ENCODE measurements at regions not wholly inside any gene's neighbourhood (a gene's known extent, or its start where the extent isn't known, plus 50 kb on each side); places are given as distances from the start of the nearest gene placed in this dataset.

- Histone ChIP-seq H3K4me1 (ENCODE audit: control insufficient read depth in 2 of 2, insufficient read depth in 2 of 2, low read length in 2 of 2) (no peaks in the 10 kb centered on the region), H3K9ac (ENCODE audit: low read depth in 1 of 2, low read length in 2 of 2) (no peak overlapping the region), H3K36me3 (ENCODE audit: control insufficient read depth in 2 of 2, insufficient read depth in 2 of 2, low read length in 2 of 2) (no peaks in the 10 kb centered on the region), H3K9me3 (ENCODE audit: control insufficient read depth in 2 of 2, low read length in 2 of 2) (no peaks in the 10 kb centered on the region), H3K27ac (ENCODE audit: low read depth in 2 of 2, low read length in 2 of 2) (no peak overlapping the region), H3K4me3 (ENCODE audit: low read length in 2 of 2) (no peak overlapping the region), H3K27me3 (ENCODE audit: control insufficient read depth in 2 of 2, insufficient read depth in 2 of 2, low read length in 2 of 2) (no peaks in the 10 kb centered on the region)
Measured at GRCh38 chr2:136342138-136342537, 224.2 kb upstream of the CXCR4 start.

GRCh38 chr2:136334967-136335366 is 217.0 kb upstream of the CXCR4 start:
- H3K36me3 ChIP-seq (ENCODE audit: control insufficient read depth in 2 of 2, insufficient read depth in 2 of 2, low read length in 2 of 2), result no peaks in the 10 kb centered on the region
- no peak overlapping the region for H3K9ac ChIP-seq (ENCODE audit: low read depth in 1 of 2, low read length in 2 of 2)
- H3K27ac ChIP-seq (ENCODE audit: low read depth in 2 of 2, low read length in 2 of 2), result no peak overlapping the region
- H3K9me3 ChIP-seq (ENCODE audit: control insufficient read depth in 2 of 2, low read length in 2 of 2), result no peaks in the 10 kb centered on the region
- H3K4me3 ChIP-seq (ENCODE audit: low read length in 2 of 2), result no peak overlapping the region
- H3K4me1 ChIP-seq (ENCODE audit: control insufficient read depth in 2 of 2, insufficient read depth in 2 of 2, low read length in 2 of 2), result no peaks in the 10 kb centered on the region
- H3K27me3 ChIP-seq (ENCODE audit: control insufficient read depth in 2 of 2, insufficient read depth in 2 of 2, low read length in 2 of 2), result no peaks in the 10 kb centered on the region

DNA sequence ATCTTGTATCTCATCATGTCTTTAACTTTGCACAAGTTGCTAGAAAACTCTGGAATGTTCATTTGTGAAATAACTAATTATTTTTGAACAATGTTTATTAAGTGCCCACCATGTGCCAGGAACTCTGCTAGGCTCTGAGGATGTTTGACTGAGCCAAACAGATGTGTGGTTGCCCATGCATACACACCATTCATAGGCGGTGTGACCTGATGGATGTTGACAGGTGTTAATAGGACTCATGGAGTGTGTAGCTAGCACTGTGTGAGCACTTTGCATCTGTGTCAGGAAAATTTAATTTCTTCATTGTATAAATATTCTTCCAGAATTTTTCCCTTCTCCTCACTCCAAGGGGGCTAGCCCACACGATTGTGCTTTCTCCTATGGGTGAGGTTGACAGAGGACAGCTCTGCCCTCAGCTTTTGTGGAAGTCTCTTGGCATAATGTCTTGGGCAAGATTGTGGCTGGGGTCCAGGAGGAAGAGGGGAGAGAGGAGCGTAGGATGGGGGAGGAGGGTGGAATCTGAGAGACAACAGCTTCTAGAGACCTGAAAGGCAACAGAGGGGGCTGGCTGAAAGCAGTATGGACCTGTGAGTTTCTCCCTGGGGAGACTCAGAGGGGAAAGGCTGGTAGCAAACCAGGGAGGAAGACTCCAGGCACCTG is 214.6 kb upstream of the CXCR4 start:
- no peak overlapping the region for H3K27ac ChIP-seq (ENCODE audit: low read depth in 2 of 2, low read length in 2 of 2)
- H3K9ac ChIP-seq (ENCODE audit: low read depth in 1 of 2, low read length in 2 of 2), result no peak overlapping the region
- no peaks in the 10 kb centered on the region for H3K9me3 ChIP-seq (ENCODE audit: control insufficient read depth in 2 of 2, low read length in 2 of 2)
- no peaks in the 10 kb centered on the region for H3K27me3 ChIP-seq (ENCODE audit: control insufficient read depth in 2 of 2, insufficient read depth in 2 of 2, low read length in 2 of 2)
- no peaks in the 10 kb centered on the region for H3K36me3 ChIP-seq (ENCODE audit: control insufficient read depth in 2 of 2, insufficient read depth in 2 of 2, low read length in 2 of 2)
- H3K4me1 ChIP-seq (ENCODE audit: control insufficient read depth in 2 of 2, insufficient read depth in 2 of 2, low read length in 2 of 2), result no peaks in the 10 kb centered on the region
- no peak overlapping the region for H3K4me3 ChIP-seq (ENCODE audit: low read length in 2 of 2)

DNA sequence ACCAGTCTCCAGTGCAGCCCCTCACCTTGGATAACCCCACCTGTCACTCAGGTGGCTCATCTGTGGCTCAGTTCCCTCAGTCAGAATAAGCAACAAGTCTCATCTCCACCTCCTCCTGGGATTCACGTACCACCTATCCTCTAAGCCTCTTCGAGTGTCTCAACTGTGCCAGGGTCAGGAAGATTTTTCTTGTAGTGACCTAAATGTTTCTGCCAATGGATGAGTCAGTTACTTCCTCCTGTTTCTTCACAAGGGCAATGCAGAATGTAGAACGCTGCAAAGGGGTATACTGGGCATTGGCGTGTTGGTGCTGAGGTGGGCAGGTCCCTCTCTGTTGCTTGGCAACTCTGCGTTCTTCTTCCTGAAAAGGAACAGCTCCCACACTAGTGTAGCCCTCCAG is 213.3 kb upstream of the CXCR4 start:
- no peaks in the 10 kb centered on the region for H3K4me1 ChIP-seq (ENCODE audit: control insufficient read depth in 2 of 2, insufficient read depth in 2 of 2, low read length in 2 of 2)
- no peak overlapping the region for H3K27ac ChIP-seq (ENCODE audit: low read depth in 2 of 2, low read length in 2 of 2)
- H3K9me3 ChIP-seq (ENCODE audit: control insufficient read depth in 2 of 2, low read length in 2 of 2), result no peaks in the 10 kb centered on the region
- H3K36me3 ChIP-seq (ENCODE audit: control insufficient read depth in 2 of 2, insufficient read depth in 2 of 2, low read length in 2 of 2), result no peaks in the 10 kb centered on the region
- no peak overlapping the region for H3K4me3 ChIP-seq (ENCODE audit: low read length in 2 of 2)
- H3K27me3 ChIP-seq (ENCODE audit: control insufficient read depth in 2 of 2, insufficient read depth in 2 of 2, low read length in 2 of 2), result no peaks in the 10 kb centered on the region
- no peak overlapping the region for H3K9ac ChIP-seq (ENCODE audit: low read depth in 1 of 2, low read length in 2 of 2)

GRCh38 chr2:136328207-136328795 is 210.4 kb upstream of the CXCR4 start:
- H3K9ac ChIP-seq (ENCODE audit: low read depth in 1 of 2, low read length in 2 of 2), result no peak overlapping the region
- no peaks in the 10 kb centered on the region for H3K36me3 ChIP-seq (ENCODE audit: control insufficient read depth in 2 of 2, insufficient read depth in 2 of 2, low read length in 2 of 2)
- H3K9me3 ChIP-seq (ENCODE audit: control insufficient read depth in 2 of 2, low read length in 2 of 2), result no peaks in the 10 kb centered on the region
- no peaks in the 10 kb centered on the region for H3K4me1 ChIP-seq (ENCODE audit: control insufficient read depth in 2 of 2, insufficient read depth in 2 of 2, low read length in 2 of 2)
- no peaks in the 10 kb centered on the region for H3K27me3 ChIP-seq (ENCODE audit: control insufficient read depth in 2 of 2, insufficient read depth in 2 of 2, low read length in 2 of 2)
- H3K4me3 ChIP-seq (ENCODE audit: low read length in 2 of 2), result no peak overlapping the region
- H3K27ac ChIP-seq (ENCODE audit: low read depth in 2 of 2, low read length in 2 of 2), result peak overlapping the region in 1 of 2 donors; percentile 50

GRCh38 chr2:136327162-136327852 is 209.4 kb upstream of the CXCR4 start:
- Histone ChIP-seq H3K4me1 (ENCODE audit: control insufficient read depth in 2 of 2, insufficient read depth in 2 of 2, low read length in 2 of 2) (no peaks in the 10 kb centered on the region), H3K27me3 (ENCODE audit: control insufficient read depth in 2 of 2, insufficient read depth in 2 of 2, low read length in 2 of 2) (no peaks in the 10 kb centered on the region), H3K4me3 (ENCODE audit: low read length in 2 of 2) (peak overlapping the region in 1 of 2 donors; percentile 5), H3K9me3 (ENCODE audit: control insufficient read depth in 2 of 2, low read length in 2 of 2) (no peaks in the 10 kb centered on the region), H3K36me3 (ENCODE audit: control insufficient read depth in 2 of 2, insufficient read depth in 2 of 2, low read length in 2 of 2) (no peaks in the 10 kb centered on the region), H3K27ac (ENCODE audit: low read depth in 2 of 2, low read length in 2 of 2) (peak overlapping the region; percentile 44 to 50), H3K9ac (ENCODE audit: low read depth in 1 of 2, low read length in 2 of 2) (no peak overlapping the region)

DNA sequence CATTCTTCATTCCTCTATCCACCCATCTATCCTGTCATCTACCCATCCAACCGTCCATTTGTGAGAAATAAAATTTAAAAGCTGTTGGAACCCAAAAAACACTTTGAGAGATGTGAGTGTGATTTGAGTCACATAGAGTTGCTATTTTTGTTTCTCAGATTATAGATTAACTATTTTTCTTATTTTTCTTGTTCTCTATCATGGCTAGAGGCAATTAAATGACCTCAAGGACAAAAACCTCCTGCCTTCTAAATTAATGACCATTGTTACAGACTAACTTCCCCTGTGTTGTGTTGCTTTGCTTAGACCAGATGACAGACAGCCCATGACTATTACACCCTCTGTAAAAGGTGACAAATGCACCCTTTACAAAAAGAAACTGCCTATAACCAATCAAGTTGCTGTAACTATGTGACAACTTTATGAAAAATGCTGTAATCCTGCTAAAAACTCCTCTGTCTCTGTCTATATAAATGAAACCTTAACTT is 207.9 kb upstream of the CXCR4 start:
- Histone ChIP-seq H3K9me3 (ENCODE audit: control insufficient read depth in 2 of 2, low read length in 2 of 2) (no peaks in the 10 kb centered on the region), H3K4me1 (ENCODE audit: control insufficient read depth in 2 of 2, insufficient read depth in 2 of 2, low read length in 2 of 2) (no peaks in the 10 kb centered on the region), H3K27me3 (ENCODE audit: control insufficient read depth in 2 of 2, insufficient read depth in 2 of 2, low read length in 2 of 2) (no peaks in the 10 kb centered on the region), H3K9ac (ENCODE audit: low read depth in 1 of 2, low read length in 2 of 2) (no peak overlapping the region), H3K27ac (ENCODE audit: low read depth in 2 of 2, low read length in 2 of 2) (no peak overlapping the region), H3K4me3 (ENCODE audit: low read length in 2 of 2) (no peak overlapping the region), H3K36me3 (ENCODE audit: control insufficient read depth in 2 of 2, insufficient read depth in 2 of 2, low read length in 2 of 2) (no peaks in the 10 kb centered on the region)

- H3K4me1 ChIP-seq (ENCODE audit: control insufficient read depth in 2 of 2, insufficient read depth in 2 of 2, low read length in 2 of 2), result no peaks in the 10 kb centered on the region
- no peak overlapping the region for H3K4me3 ChIP-seq (ENCODE audit: low read length in 2 of 2)
- H3K27me3 ChIP-seq (ENCODE audit: control insufficient read depth in 2 of 2, insufficient read depth in 2 of 2, low read length in 2 of 2), result no peaks in the 10 kb centered on the region
- H3K9ac ChIP-seq (ENCODE audit: low read depth in 1 of 2, low read length in 2 of 2), result no peak overlapping the region
- no peaks in the 10 kb centered on the region for H3K9me3 ChIP-seq (ENCODE audit: control insufficient read depth in 2 of 2, low read length in 2 of 2)
- no peak overlapping the region for H3K27ac ChIP-seq (ENCODE audit: low read depth in 2 of 2, low read length in 2 of 2)
- H3K36me3 ChIP-seq (ENCODE audit: control insufficient read depth in 2 of 2, insufficient read depth in 2 of 2, low read length in 2 of 2), result no peaks in the 10 kb centered on the region
Measured at GRCh38 chr2:136324966-136325365, 207.0 kb upstream of the CXCR4 start.

GRCh38 chr2:136323935-136324334 is 206.0 kb upstream of the CXCR4 start:
- no peaks in the 10 kb centered on the region for H3K27me3 ChIP-seq (ENCODE audit: control insufficient read depth in 2 of 2, insufficient read depth in 2 of 2, low read length in 2 of 2)
- H3K9ac ChIP-seq (ENCODE audit: low read depth in 1 of 2, low read length in 2 of 2), result no peak overlapping the region
- no peaks in the 10 kb centered on the region for H3K9me3 ChIP-seq (ENCODE audit: control insufficient read depth in 2 of 2, low read length in 2 of 2)
- no peak overlapping the region for H3K27ac ChIP-seq (ENCODE audit: low read depth in 2 of 2, low read length in 2 of 2)
- H3K36me3 ChIP-seq (ENCODE audit: control insufficient read depth in 2 of 2, insufficient read depth in 2 of 2, low read length in 2 of 2), result no peaks in the 10 kb centered on the region
- H3K4me1 ChIP-seq (ENCODE audit: control insufficient read depth in 2 of 2, insufficient read depth in 2 of 2, low read length in 2 of 2), result no peaks in the 10 kb centered on the region
- H3K4me3 ChIP-seq (ENCODE audit: low read length in 2 of 2), result no peak overlapping the region

DNA sequence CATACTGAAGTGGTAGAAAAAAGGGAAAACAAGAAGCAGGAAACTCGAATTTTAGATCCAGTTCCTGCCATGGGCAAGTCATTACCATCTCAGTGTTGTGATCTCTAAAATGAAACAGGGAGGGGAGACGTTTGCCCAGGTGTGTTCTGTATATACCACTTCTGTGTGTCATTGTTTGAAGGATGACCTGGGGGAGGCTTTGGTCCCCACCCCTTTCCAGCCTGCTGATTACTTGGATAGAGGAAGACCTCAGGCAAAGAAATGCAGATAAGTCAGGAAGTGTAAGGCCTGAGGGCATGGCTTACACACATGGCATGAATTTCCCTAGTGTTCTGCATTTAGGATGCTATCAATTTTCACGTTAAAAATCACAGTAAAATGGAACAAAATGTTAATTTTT is 205.2 kb upstream of the CXCR4 start:
- H3K4me1 ChIP-seq (ENCODE audit: control insufficient read depth in 2 of 2, insufficient read depth in 2 of 2, low read length in 2 of 2), result no peaks in the 10 kb centered on the region
- H3K27ac ChIP-seq (ENCODE audit: low read depth in 2 of 2, low read length in 2 of 2), result no peak overlapping the region

More for the DNA sequence above, 205.2 kb upstream of the CXCR4 start:
- no peaks in the 10 kb centered on the region for H3K36me3 ChIP-seq (ENCODE audit: control insufficient read depth in 2 of 2, insufficient read depth in 2 of 2, low read length in 2 of 2)
- H3K27me3 ChIP-seq (ENCODE audit: control insufficient read depth in 2 of 2, insufficient read depth in 2 of 2, low read length in 2 of 2), result no peaks in the 10 kb centered on the region
- H3K9me3 ChIP-seq (ENCODE audit: control insufficient read depth in 2 of 2, low read length in 2 of 2), result no peaks in the 10 kb centered on the region
- H3K4me3 ChIP-seq (ENCODE audit: low read length in 2 of 2), result no peak overlapping the region
- no peak overlapping the region for H3K9ac ChIP-seq (ENCODE audit: low read depth in 1 of 2, low read length in 2 of 2)

Measured in mucosa of rectum (tissue), 2 donors.